ENCODE measurements at regions not wholly inside any gene's neighbourhood (a gene's known extent, or its start where the extent isn't known, plus 50 kb on each side); places are given as distances from the start of the nearest gene placed in this dataset.

DNA sequence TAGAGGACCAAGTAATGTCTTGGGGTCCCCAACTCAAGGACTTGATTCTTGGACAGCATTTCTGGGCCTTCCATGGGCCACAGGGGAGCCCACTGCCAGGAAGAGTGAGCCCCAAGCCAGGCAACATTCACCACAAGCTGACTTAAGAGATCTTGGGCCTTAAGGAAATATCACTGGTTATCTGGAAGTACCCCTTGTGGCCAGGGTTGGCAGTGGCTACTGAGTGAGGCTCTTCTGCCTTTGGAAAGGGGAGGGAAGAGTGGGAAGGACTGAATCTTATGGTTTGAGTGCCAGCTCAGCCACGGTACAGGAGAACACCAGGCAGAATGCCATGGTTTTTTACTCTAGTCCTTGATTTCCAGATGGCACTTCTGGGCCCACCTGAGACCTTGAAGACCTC lies 228.9 kb upstream of the RGS18 start:
- H3K4me3 Mint-ChIP-seq, result no peak overlapping the region
- no peaks in the 10 kb centered on the region for H4K20me1 ChIP-seq (ENCODE audit: low read depth)
- H3K79me2 ChIP-seq (ENCODE audit: low read depth), result no peaks in the 10 kb centered on the region
- H2AFZ ChIP-seq (replicated peaks), result no peak overlapping the region
- peaks cover 3% of the 10 kb centered on the region for H3K9me3 Mint-ChIP-seq
- peaks cover 4% of the 10 kb centered on the region for H3K4me1 Mint-ChIP-seq
- H3K9me3 ChIP-seq (ENCODE audit: low read depth), result no peaks in the 10 kb centered on the region
- no peak for DNase-seq (ENCODE audit: low spot score)
- no peak overlapping the region for H3K4me3 ChIP-seq
- H3K27ac Mint-ChIP-seq, result no peak overlapping the region
- H3F3A ChIP-seq (ENCODE audit: low read depth), result no peaks in the 10 kb centered on the region
- no peaks in the 10 kb centered on the region for H3K36me3 ChIP-seq
- H3K36me3 Mint-ChIP-seq, result no peaks in the 10 kb centered on the region
- H3K27ac ChIP-seq, result no peak overlapping the region
- no peaks in the 10 kb centered on the region for H3K27me3 ChIP-seq
- no peak for TF ChIP-seq EZH2 (IDR thresholded peaks at IDR 0.05)
- TF ChIP-seq, protein P1, sequence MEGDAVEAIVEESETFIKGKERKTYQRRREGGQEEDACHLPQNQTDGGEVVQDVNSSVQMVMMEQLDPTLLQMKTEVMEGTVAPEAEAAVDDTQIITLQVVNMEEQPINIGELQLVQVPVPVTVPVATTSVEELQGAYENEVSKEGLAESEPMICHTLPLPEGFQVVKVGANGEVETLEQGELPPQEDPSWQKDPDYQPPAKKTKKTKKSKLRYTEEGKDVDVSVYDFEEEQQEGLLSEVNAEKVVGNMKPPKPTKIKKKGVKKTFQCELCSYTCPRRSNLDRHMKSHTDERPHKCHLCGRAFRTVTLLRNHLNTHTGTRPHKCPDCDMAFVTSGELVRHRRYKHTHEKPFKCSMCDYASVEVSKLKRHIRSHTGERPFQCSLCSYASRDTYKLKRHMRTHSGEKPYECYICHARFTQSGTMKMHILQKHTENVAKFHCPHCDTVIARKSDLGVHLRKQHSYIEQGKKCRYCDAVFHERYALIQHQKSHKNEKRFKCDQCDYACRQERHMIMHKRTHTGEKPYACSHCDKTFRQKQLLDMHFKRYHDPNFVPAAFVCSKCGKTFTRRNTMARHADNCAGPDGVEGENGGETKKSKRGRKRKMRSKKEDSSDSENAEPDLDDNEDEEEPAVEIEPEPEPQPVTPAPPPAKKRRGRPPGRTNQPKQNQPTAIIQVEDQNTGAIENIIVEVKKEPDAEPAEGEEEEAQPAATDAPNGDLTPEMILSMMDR (IDR thresholded peaks at IDR 0.05), result no peak
- no peak for TF ChIP-seq EZH2phosphoT487 (IDR thresholded peaks at IDR 0.05)
- no peak overlapping the region for H3K4me2 ChIP-seq
- H3K27me3 Mint-ChIP-seq (ENCODE audit: insufficient read depth, low read depth), result peaks cover 2% of the 10 kb centered on the region
- H3K9ac ChIP-seq, result no peak overlapping the region
- H3K4me1 ChIP-seq, result no peaks in the 10 kb centered on the region

DNA sequence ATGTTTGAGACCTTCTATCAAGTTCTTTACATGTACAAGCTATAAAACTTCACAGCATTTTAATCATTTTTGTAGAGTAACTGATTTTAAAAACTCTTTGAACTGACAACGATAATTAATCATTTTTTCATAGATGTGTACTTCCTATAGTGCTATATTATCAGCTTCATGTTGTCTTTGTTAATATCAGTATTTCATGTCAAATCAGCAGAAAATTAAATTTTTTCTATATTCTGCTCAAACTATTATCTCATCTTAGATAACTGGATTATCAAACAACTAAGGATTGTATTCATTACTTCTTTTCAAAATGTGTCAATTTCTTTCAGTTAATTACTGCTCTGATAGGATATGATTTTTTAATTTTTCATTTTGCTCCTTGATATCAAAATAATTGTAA lies 214.6 kb upstream of the RGS18 start:
- H3K9me3 Mint-ChIP-seq, result no peaks in the 10 kb centered on the region
- no peak overlapping the region for H3K4me3 ChIP-seq
- H4K20me1 ChIP-seq (ENCODE audit: low read depth), result no peaks in the 10 kb centered on the region
- H3K9ac ChIP-seq, result no peak overlapping the region
- no peak for DNase-seq (ENCODE audit: low spot score)
- TF ChIP-seq EZH2 (IDR thresholded peaks at IDR 0.05) (no peak), EZH2phosphoT487 (IDR thresholded peaks at IDR 0.05) (no peak)
- TF ChIP-seq, protein P1 (IDR thresholded peaks at IDR 0.05), result no peak
- H3K4me1 ChIP-seq, result no peaks in the 10 kb centered on the region
- H2AFZ ChIP-seq (replicated peaks), result no peak overlapping the region
- peaks cover 3% of the 10 kb centered on the region for H3K27me3 Mint-ChIP-seq (ENCODE audit: insufficient read depth, low read depth)
- no peaks in the 10 kb centered on the region for H3K36me3 ChIP-seq
- no peaks in the 10 kb centered on the region for H3K79me2 ChIP-seq (ENCODE audit: low read depth)
- H3K36me3 Mint-ChIP-seq, result no peaks in the 10 kb centered on the region
- no peaks in the 10 kb centered on the region for H3K27me3 ChIP-seq
- no peak overlapping the region for H3K4me3 Mint-ChIP-seq
- H3K27ac Mint-ChIP-seq, result no peak overlapping the region
- H3K27ac ChIP-seq, result no peak overlapping the region
- no peaks in the 10 kb centered on the region for H3K9me3 ChIP-seq (ENCODE audit: low read depth)
- no peaks in the 10 kb centered on the region for H3K4me1 Mint-ChIP-seq
- no peak overlapping the region for H3K4me2 ChIP-seq
- H3F3A ChIP-seq (ENCODE audit: low read depth), result no peaks in the 10 kb centered on the region

DNA sequence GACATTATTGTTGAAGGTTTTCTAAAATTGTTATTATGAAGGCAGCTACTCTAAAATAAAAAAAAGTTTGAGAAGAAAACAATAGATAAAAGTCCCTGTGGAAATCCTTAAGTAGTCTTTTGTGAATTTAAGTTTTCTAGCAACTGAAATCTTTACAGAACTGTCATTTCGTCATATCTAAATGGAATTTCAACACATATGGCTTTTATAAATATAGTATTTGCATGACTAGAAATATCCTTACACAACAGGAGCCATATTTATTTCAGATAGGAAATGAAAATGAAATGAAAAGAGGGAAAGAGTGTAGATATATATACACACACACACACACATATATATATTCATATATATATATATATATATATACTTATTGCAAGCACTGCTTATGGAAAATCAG lies 204.7 kb upstream of the RGS18 start:
- Histone ChIP-seq H3K4me3 (no peak overlapping the region), H3K9me3 (ENCODE audit: low read depth) (no peaks in the 10 kb centered on the region), H3K4me1 (no peaks in the 10 kb centered on the region), H4K20me1 (ENCODE audit: low read depth) (no peaks in the 10 kb centered on the region), H3K4me2 (no peak overlapping the region), H3K27ac (no peak overlapping the region), H3K9ac (no peak overlapping the region), H3F3A (ENCODE audit: low read depth) (no peaks in the 10 kb centered on the region), H2AFZ (replicated peaks) (no peak overlapping the region), H3K27me3 (no peaks in the 10 kb centered on the region), H3K79me2 (ENCODE audit: low read depth) (no peaks in the 10 kb centered on the region), H3K36me3 (no peaks in the 10 kb centered on the region)
- Mint-ChIP-seq H3K4me1 (no peaks in the 10 kb centered on the region), H3K36me3 (no peaks in the 10 kb centered on the region), H3K27me3 (ENCODE audit: insufficient read depth, low read depth) (peaks cover 2% of the 10 kb centered on the region), H3K9me3 (no peaks in the 10 kb centered on the region), H3K4me3 (no peak overlapping the region), H3K27ac (no peak overlapping the region)
- no peak for DNase-seq (ENCODE audit: low spot score)
- TF ChIP-seq, protein P1 (IDR thresholded peaks at IDR 0.05), result no peak
- TF ChIP-seq EZH2phosphoT487 (IDR thresholded peaks at IDR 0.05) (no peak), EZH2 (IDR thresholded peaks at IDR 0.05) (no peak)

DNA sequence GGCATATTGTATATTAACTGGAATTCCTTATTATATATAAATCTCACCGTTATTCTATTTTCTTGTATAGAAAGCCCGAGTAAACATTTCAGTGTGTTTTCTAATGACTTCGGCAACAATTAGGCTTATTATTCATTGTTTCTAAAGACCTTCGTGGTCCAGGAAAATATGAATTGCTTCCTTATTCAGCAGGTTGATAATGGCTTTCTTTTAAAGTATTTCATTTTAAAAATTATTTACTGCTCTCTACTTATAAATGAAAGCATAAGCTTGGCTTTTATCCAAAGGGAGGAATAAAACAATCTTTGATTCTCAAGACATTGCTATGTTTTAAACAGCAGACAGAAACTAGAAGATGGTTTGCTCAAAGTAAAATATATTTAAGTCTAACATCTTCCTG lies 198.4 kb upstream of the RGS18 start:
- Histone ChIP-seq H3F3A (ENCODE audit: low read depth) (no peaks in the 10 kb centered on the region), H3K27ac (no peak overlapping the region), H3K9me3 (ENCODE audit: low read depth) (no peaks in the 10 kb centered on the region), H3K4me1 (no peaks in the 10 kb centered on the region), H3K36me3 (no peaks in the 10 kb centered on the region), H3K27me3 (no peaks in the 10 kb centered on the region), H4K20me1 (ENCODE audit: low read depth) (no peaks in the 10 kb centered on the region), H3K4me2 (no peak overlapping the region), H3K9ac (no peak overlapping the region), H2AFZ (replicated peaks) (no peak overlapping the region), H3K4me3 (no peak overlapping the region), H3K79me2 (ENCODE audit: low read depth) (no peaks in the 10 kb centered on the region)
- TF ChIP-seq EZH2 (IDR thresholded peaks at IDR 0.05), result no peak
- TF ChIP-seq EZH2phosphoT487 (IDR thresholded peaks at IDR 0.05), result no peak
- TF ChIP-seq, protein P1 (IDR thresholded peaks at IDR 0.05), result no peak
- no peak for DNase-seq (ENCODE audit: low spot score)
- Mint-ChIP-seq H3K27me3 (ENCODE audit: insufficient read depth, low read depth) (no peaks in the 10 kb centered on the region), H3K4me1 (no peaks in the 10 kb centered on the region), H3K36me3 (no peaks in the 10 kb centered on the region), H3K9me3 (no peaks in the 10 kb centered on the region), H3K27ac (no peak overlapping the region), H3K4me3 (no peak overlapping the region)
